Fibroblast of lung (primary cell): ENCODE measurements at regions not wholly inside any gene's neighbourhood (a gene's known extent, or its start where the extent isn't known, plus 50 kb on each side); places are given as distances from the start of the nearest gene placed in this dataset.

Source experiments
- DNase-seq, 2 donors: peaks; one replicate each; pipeline versions ENCODE4 v3.0.0 to v3.0.0-alpha.2; 2010; ENCODE audit warnings: low read depth in 2 of 2
- H2AFZ ChIP-seq: 2 replicates; pipeline ENCODE4 v1.5.1; 2012; ENCODE audit warnings: low read length, control low read depth, inconsistent platforms
- H3K27ac ChIP-seq: 2 replicates; pipeline ENCODE4 v1.5.1; 2011; ENCODE audit warnings: low read length, control low read depth; ENCODE audit not compliant: insufficient read depth
- H3K27me3 ChIP-seq: 2 replicates; pipeline ENCODE4 v1.5.1; 2011; ENCODE audit warnings: mild to moderate bottlenecking, low read length; ENCODE audit not compliant: control insufficient read depth, insufficient read depth
- H3K36me3 ChIP-seq: 2 replicates; pipeline ENCODE4 v1.5.1; 2011; ENCODE audit warnings: low read length; ENCODE audit not compliant: control insufficient read depth, insufficient read depth
- H3K4me1 ChIP-seq: 2 replicates; pipeline ENCODE4 v1.5.1; 2011; ENCODE audit warnings: low read length; ENCODE audit not compliant: control insufficient read depth, insufficient read depth; ENCODE audit errors: extremely low read depth
- H3K4me2 ChIP-seq: 2 replicates; pipeline ENCODE4 v1.5.1; 2011; ENCODE audit warnings: low read length, control low read depth; ENCODE audit not compliant: insufficient read depth; ENCODE audit errors: extremely low read depth
- H3K4me3 ChIP-seq, 4 experiments: fragments of 200-600 bp in 1 of 4; sonication (generic) in 1 of 4; replicated peaks in 1 of 4; 2 replicates each; pipeline ENCODE4 v1.5.1; 2011 to 2016; ENCODE audit warnings: low read length in 4 of 4, low read depth in 3 of 4, mild to moderate bottlenecking in 3 of 4, control low read depth in 2 of 4, inconsistent platforms in 1 of 4, mixed read lengths in 1 of 4; ENCODE audit not compliant: insufficient read depth in 1 of 4; ENCODE audit errors: control extremely low read depth in 1 of 4
- H3K79me2 ChIP-seq: 2 replicates; pipeline ENCODE4 v1.5.1; 2012; ENCODE audit warnings: mild to moderate bottlenecking, low read length, inconsistent platforms; ENCODE audit not compliant: control insufficient read depth, insufficient read depth
- H3K9ac ChIP-seq: 2 replicates; pipeline ENCODE4 v1.5.1; 2011; ENCODE audit warnings: mild to moderate bottlenecking, low read length, control low read depth; ENCODE audit not compliant: insufficient read depth
- H3K9me3 ChIP-seq: 2 replicates; pipeline ENCODE4 v1.5.1; 2012; ENCODE audit warnings: low read depth, low read length; ENCODE audit not compliant: control insufficient read depth, insufficient read depth
- H4K20me1 ChIP-seq: 2 replicates; pipeline ENCODE4 v1.5.1; 2011; ENCODE audit warnings: low read length; ENCODE audit not compliant: control insufficient read depth, insufficient read depth; ENCODE audit errors: extremely low read depth
- CTCF ChIP-seq, 2 donors: IDR thresholded peaks in 1 of 2; conservative IDR thresholded peaks in 1 of 2; 1 replicate in 1 of 2; 2 replicates in 1 of 2; pipeline ENCODE4 v1.5.1; 2011 to 2012; ENCODE audit warnings: low read length in 2 of 2, control low read depth in 1 of 2, inconsistent platforms in 1 of 2, low read depth in 1 of 2, mild to moderate bottlenecking in 1 of 2
- EZH2 ChIP-seq: IDR thresholded peaks from 2 replicates; pipeline ENCODE4 v1.5.1; 2012; ENCODE audit warnings: low read length, control low read depth, mild to moderate bottlenecking; ENCODE audit errors: missing control alignments

GRCh38 chr19:28504727-28505126 lies 708.2 kb downstream of the UQCRFS1 start:
- no peaks in the 10 kb centered on the region for H3K4me1 ChIP-seq
- H3K9me3 ChIP-seq: no peaks in the 10 kb centered on the region
- no peak overlapping the region for H3K9ac ChIP-seq
- H3K27me3 ChIP-seq: no peaks in the 10 kb centered on the region
- H3K4me2 ChIP-seq: no peak overlapping the region
- H3K79me2 ChIP-seq: no peaks in the 10 kb centered on the region
- H3K27ac ChIP-seq: no peak overlapping the region
- H3K36me3 ChIP-seq: no peaks in the 10 kb centered on the region
- H2AFZ ChIP-seq: no peak overlapping the region
- TF ChIP-seq EZH2 (no peak), CTCF (conservative IDR thresholded peaks at IDR 0.05 in 1 of 2, IDR thresholded peaks at IDR 0.05 in 1 of 2; ENCODE audit: low read depth in 1 of 2, low read length in 2 of 2) (no peak)
- DNase-seq: no peak
- H4K20me1 ChIP-seq: no peaks in the 10 kb centered on the region
- no peak overlapping the region for H3K4me3 ChIP-seq

- TF ChIP-seq EZH2: no peak
- no peak overlapping the region for H3K4me2 ChIP-seq
- H3K9me3 ChIP-seq: no peaks in the 10 kb centered on the region
- H3K9ac ChIP-seq: no peak overlapping the region
- no peak overlapping the region for H2AFZ ChIP-seq
- H3K4me1 ChIP-seq: no peaks in the 10 kb centered on the region
- no peaks in the 10 kb centered on the region for H3K36me3 ChIP-seq
- H3K4me3 ChIP-seq: no peak overlapping the region
- H3K27me3 ChIP-seq: no peaks in the 10 kb centered on the region
- DNase-seq: peak in 1 of 2 donors; percentile 58
- no peak overlapping the region for H3K27ac ChIP-seq
- H3K79me2 ChIP-seq: no peaks in the 10 kb centered on the region
- H4K20me1 ChIP-seq: no peaks in the 10 kb centered on the region
Measured at GRCh38 chr19:28504139-28504538, 708.8 kb downstream of the UQCRFS1 start.

GRCh38 chr19:28502879-28503734 lies 709.8 kb downstream of the UQCRFS1 start:
- Histone ChIP-seq H3K4me3 (no peak overlapping the region), H3K9me3 (no peaks in the 10 kb centered on the region), H3K36me3 (no peaks in the 10 kb centered on the region), H3K27me3 (no peaks in the 10 kb centered on the region), H4K20me1 (no peaks in the 10 kb centered on the region), H3K4me1 (no peaks in the 10 kb centered on the region), H3K4me2 (no peak overlapping the region), H3K9ac (no peak overlapping the region), H2AFZ (no peak overlapping the region), H3K79me2 (no peaks in the 10 kb centered on the region), H3K27ac (no peak overlapping the region)
- TF ChIP-seq EZH2 (no peak), CTCF (conservative IDR thresholded peaks at IDR 0.05 in 1 of 2, IDR thresholded peaks at IDR 0.05 in 1 of 2; ENCODE audit: low read depth in 1 of 2, low read length in 2 of 2) (no peak)
- DNase-seq: no peak
